ENCODE measurements at regions not wholly inside any gene's neighbourhood (a gene's known extent, or its start where the extent isn't known, plus 50 kb on each side); places are given as distances from the start of the nearest gene placed in this dataset.

DNA sequence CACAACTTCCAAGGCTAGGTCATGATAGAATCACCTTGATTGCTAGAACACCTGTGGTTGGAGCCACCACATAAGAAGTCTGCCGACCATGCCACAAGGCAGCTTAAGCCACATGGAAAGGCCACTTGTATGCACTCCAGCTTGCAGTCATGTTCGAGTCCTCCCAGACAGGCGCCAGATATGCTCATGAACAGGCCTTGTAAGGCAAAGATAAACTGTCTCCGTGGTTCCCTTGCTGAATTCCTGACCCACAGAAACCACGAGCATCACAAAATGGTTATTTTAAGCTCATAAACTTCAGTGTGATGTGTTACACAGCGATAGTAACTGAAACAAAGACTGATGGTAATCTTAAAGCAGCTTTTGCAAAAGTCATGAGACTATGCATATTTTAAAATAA, 188.4 kb upstream of the DAPK1 start:
- H3K36me3 ChIP-seq (ENCODE audit: control insufficient read depth in 2 of 4, insufficient read depth in 4 of 4, low read length in 3 of 4), result no peaks in the 10 kb centered on the region
- H2BK12ac ChIP-seq (ENCODE audit: low read depth, low read length), result no peak overlapping the region
- no peak overlapping the region for H4K8ac ChIP-seq (ENCODE audit: extremely low read depth, insufficient read depth, low read length)
- no peak overlapping the region for H2BK20ac ChIP-seq (ENCODE audit: low read length)
- no peaks in the 10 kb centered on the region for H3K9me3 ChIP-seq (ENCODE audit: insufficient read depth in 2 of 2, low read depth in 1 of 2, low read length in 1 of 2)
- no peak overlapping the region for H2BK5ac ChIP-seq (ENCODE audit: low read depth, low read length)
- 90% methylated on average over 6 of the region's 6 CpGs; no CpG with 5 or more reads in 1 of the 2 experiments for WGBS, 2 experiments (ENCODE audit: extremely low coverage in 1 of 2, insufficient coverage in 1 of 2, insufficient read length in 1 of 2, insufficient replicate concordance in 2 of 2, low coverage in 1 of 2, low lambda C conversion rate in 2 of 2, missing lambda C conversion rate in 1 of 2)
- no peaks in the 10 kb centered on the region for H3K23me2 ChIP-seq (ENCODE audit: low read depth, low read length)
- no peak overlapping the region for H4K5ac ChIP-seq (ENCODE audit: insufficient read length, low read depth, low read length)
- POLR2A ChIA-PET (ENCODE audit: partially characterized antibody), result no interaction called here
- H3K27me3 ChIP-seq (replicated peaks in 1 of 4; ENCODE audit: control insufficient read depth in 3 of 4, extremely low read depth in 1 of 4, insufficient read depth in 3 of 4, low read length in 3 of 4), result no peaks in the 10 kb centered on the region
- no peak overlapping the region for H3K23ac ChIP-seq (ENCODE audit: insufficient read length)
- no peak overlapping the region for H3K56ac ChIP-seq (replicated peaks; ENCODE audit: insufficient read length, low read depth, low read length)
- H4K20me1 ChIP-seq (replicated peaks in 1 of 2; ENCODE audit: control insufficient read depth in 1 of 2, insufficient read depth in 2 of 2, low read length in 2 of 2), result no peaks in the 10 kb centered on the region
- H3K4ac ChIP-seq (replicated peaks; ENCODE audit: insufficient read length, low read depth, low read length), result no peak overlapping the region
- no peak overlapping the region for H3K14ac ChIP-seq (ENCODE audit: insufficient read length)
- TF ChIP-seq JUND (IDR thresholded peaks at IDR 0.05; ENCODE audit: low read length), result no peak
- no peak for TF ChIP-seq HDAC2 (IDR thresholded peaks at IDR 0.05; ENCODE audit: borderline replicate concordance in 1 of 2, low read depth in 2 of 2, low read length in 2 of 2)
- no peak for TF ChIP-seq RBBP5 (IDR thresholded peaks at IDR 0.05; ENCODE audit: borderline replicate concordance, low read depth, low read length)
- TF ChIP-seq, protein P1, sequence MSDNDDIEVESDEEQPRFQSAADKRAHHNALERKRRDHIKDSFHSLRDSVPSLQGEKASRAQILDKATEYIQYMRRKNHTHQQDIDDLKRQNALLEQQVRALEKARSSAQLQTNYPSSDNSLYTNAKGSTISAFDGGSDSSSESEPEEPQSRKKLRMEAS (IDR thresholded peaks at IDR 0.05), result no peak
- TF ChIP-seq SP1 (IDR thresholded peaks at IDR 0.05; ENCODE audit: low read depth, low read length), result no peak
- TF ChIP-seq TEAD4 (IDR thresholded peaks at IDR 0.05; ENCODE audit: low read depth, low read length), result no peak
- TF ChIP-seq CBX8 (IDR thresholded peaks at IDR 0.05; ENCODE audit: borderline replicate concordance, low read depth, low read length), result no peak
- no peak for TF ChIP-seq YY1 (IDR thresholded peaks at IDR 0.05; ENCODE audit: low read depth, low read length)
- no peak overlapping the region for H3K27ac ChIP-seq (ENCODE audit: low read depth, low read length)
- no peak overlapping the region for H3K4me2 ChIP-seq (ENCODE audit: insufficient read depth in 1 of 2, low read depth in 2 of 2, low read length in 2 of 2)
- H2BK15ac ChIP-seq (ENCODE audit: low read length), result no peak overlapping the region
- no peaks in the 10 kb centered on the region for H3K79me2 ChIP-seq (ENCODE audit: control insufficient read depth in 1 of 2, insufficient read depth in 2 of 2, low read length in 2 of 2)
- H4K91ac ChIP-seq (replicated peaks; ENCODE audit: insufficient read length, low read length), result no peak overlapping the region
- H2AK5ac ChIP-seq (ENCODE audit: low read depth, low read length), result no peak overlapping the region
- H3K4me3 ChIP-seq (ENCODE audit: extremely low read depth in 1 of 4, insufficient read depth in 2 of 4, low read depth in 3 of 4, low read length in 4 of 4), result no peak overlapping the region
- H3K79me1 ChIP-seq (ENCODE audit: low read depth, low read length), result no peaks in the 10 kb centered on the region
- H3K9ac ChIP-seq (replicated peaks in 1 of 4; ENCODE audit: extremely low read depth in 1 of 4, low read depth in 3 of 4, low read length in 3 of 4), result no peak overlapping the region
- H2BK120ac ChIP-seq (replicated peaks; ENCODE audit: low read depth, low read length), result no peak overlapping the region
- no peak for FAIRE-seq
- H2AFZ ChIP-seq (ENCODE audit: low read length), result no peak overlapping the region
- no peaks in the 10 kb centered on the region for H3K4me1 ChIP-seq (replicated peaks in 1 of 4; ENCODE audit: control insufficient read depth in 3 of 4, insufficient read depth in 4 of 4, low read length in 3 of 4)
- no peak overlapping the region for H3K18ac ChIP-seq (ENCODE audit: extremely low read depth, low read length)
- DNase-seq (ENCODE audit: low read depth in 1 of 2, low spot score in 2 of 2), result no peak
- CTCF ChIA-PET (ENCODE audit: partially characterized antibody), result interaction anchor here (0.7 to 1.1 kb wide), 2 partner anchors 12 to 28 kb away, joined by 3 read pairs; no protein-coding TSS in a partner anchor
